ENCODE measurements at regions not wholly inside any gene's neighbourhood (a gene's known extent, or its start where the extent isn't known, plus 50 kb on each side); places are given as distances from the start of the nearest gene placed in this dataset.

- TF ChIP-seq, protein P1, sequence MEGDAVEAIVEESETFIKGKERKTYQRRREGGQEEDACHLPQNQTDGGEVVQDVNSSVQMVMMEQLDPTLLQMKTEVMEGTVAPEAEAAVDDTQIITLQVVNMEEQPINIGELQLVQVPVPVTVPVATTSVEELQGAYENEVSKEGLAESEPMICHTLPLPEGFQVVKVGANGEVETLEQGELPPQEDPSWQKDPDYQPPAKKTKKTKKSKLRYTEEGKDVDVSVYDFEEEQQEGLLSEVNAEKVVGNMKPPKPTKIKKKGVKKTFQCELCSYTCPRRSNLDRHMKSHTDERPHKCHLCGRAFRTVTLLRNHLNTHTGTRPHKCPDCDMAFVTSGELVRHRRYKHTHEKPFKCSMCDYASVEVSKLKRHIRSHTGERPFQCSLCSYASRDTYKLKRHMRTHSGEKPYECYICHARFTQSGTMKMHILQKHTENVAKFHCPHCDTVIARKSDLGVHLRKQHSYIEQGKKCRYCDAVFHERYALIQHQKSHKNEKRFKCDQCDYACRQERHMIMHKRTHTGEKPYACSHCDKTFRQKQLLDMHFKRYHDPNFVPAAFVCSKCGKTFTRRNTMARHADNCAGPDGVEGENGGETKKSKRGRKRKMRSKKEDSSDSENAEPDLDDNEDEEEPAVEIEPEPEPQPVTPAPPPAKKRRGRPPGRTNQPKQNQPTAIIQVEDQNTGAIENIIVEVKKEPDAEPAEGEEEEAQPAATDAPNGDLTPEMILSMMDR (IDR thresholded peaks at IDR 0.05), result no peak
- no peak for TF ChIP-seq E2F4 (CRISPR knock-in tag; IDR thresholded peaks at IDR 0.05; ENCODE audit: borderline replicate concordance, low read depth)
These were observed 866.2 kb downstream of the NCAM2 start for GRCh38 chr21:21864321-21864840.

Data from WTC11 (cell line).